Motor neuron (in vitro differentiated cells): ENCODE measurements at regions not wholly inside any gene's neighbourhood (a gene's known extent, or its start where the extent isn't known, plus 50 kb on each side); places are given as distances from the start of the nearest gene placed in this dataset.
A peak's percentile ranks its signal among the peaks of the same experiment; 100 is the strongest.

Experiments
- ATAC-seq, 8 experiments: fragments of 200-7000 bp; cut with Tn5 transposase; replicated peaks in 6 of 8; 2 replicates each; pipeline ENCODE4 v1.8.0; 2021; ENCODE audit warnings: mild to moderate bottlenecking in 8 of 8, moderate library complexity in 8 of 8
- H3K27ac ChIP-seq, 2 donors: fragments of 250-450 bp; sonication (Bioruptor Pico); 2 replicates each; pipeline ENCODE4 v1.9.0; 2021; ENCODE audit warnings: antibody characterized with exemption in 2 of 2, mild to moderate bottlenecking in 2 of 2, moderate library complexity in 1 of 2
- H3K4me1 ChIP-seq, 2 donors: fragments of 250-450 bp; sonication (Bioruptor Pico); replicated peaks in 1 of 2; 2 replicates each; pipeline ENCODE4 v1.6.1; 2021; ENCODE audit warnings: antibody characterized with exemption in 2 of 2, mild to moderate bottlenecking in 2 of 2, moderate library complexity in 1 of 2
- H3K4me3 ChIP-seq, 5 donors: fragments of 250-450 bp; sonication (Bioruptor Pico); 2 replicates each; pipeline ENCODE4 v1.9.0; 2021; ENCODE audit warnings: antibody characterized with exemption in 5 of 5, mild to moderate bottlenecking in 5 of 5, moderate library complexity in 4 of 5
- WGBS, 10 experiments: fragments of 450-650 bp; shearing (Covaris generic); methylation state at CpG; one replicate each; pipeline ENCODE4 v1.0.0; 2022; 5-methylcytosine and 5-hydroxymethylcytosine counted together
- in situ Hi-C, 9 experiments: fragments of 400-800 bp; cut with MboI; loops; one replicate each; pipeline ENCODE4 v1.15.0; 2021; ENCODE audit warnings: low sequenced_read_pairs in 9 of 9, low pct_unique_long_range_greater_than_20kb in 2 of 9; ENCODE audit not compliant: unreplicated experiment in 9 of 9

- in situ Hi-C loops, result no loop called here
- Histone ChIP-seq H3K4me1 (peaks cover 0 to 4% of the 10 kb centered on the region in 2 donors), H3K4me3 (no peak overlapping the region), H3K27ac (no peak overlapping the region)
- WGBS, 10 experiments, result 57 to 97% (median 88%) methylated on average over 1 to 9 of the region's 9 CpGs
- ATAC-seq, result no peak
Observed at GRCh38 chr9:107875571-107875980, 386.0 kb upstream of the KLF4 start.

GRCh38 chr9:107874591-107875369 is 385.2 kb upstream of the KLF4 start:
- Histone ChIP-seq H3K27ac (no peak overlapping the region), H3K4me3 (no peak overlapping the region), H3K4me1 (peaks cover 0 to 4% of the 10 kb centered on the region in 2 donors)
- ATAC-seq, result no peak
- in situ Hi-C loops, result no loop called here
- WGBS, 10 experiments, result 40 to 98% (median 72%) methylated on average over 1 to 9 of the region's 14 CpGs

- Histone ChIP-seq H3K4me3 (no peak overlapping the region), H3K27ac (no peak overlapping the region), H3K4me1 (peaks cover 0 to 4% of the 10 kb centered on the region in 2 donors)
- WGBS, 10 experiments, result 92 to 100% (median 100%) methylated on average over 1 to 3 of the region's 3 CpGs; no CpG with 5 or more reads in 3 of the 10 experiments
- in situ Hi-C loops, result no loop called here
- ATAC-seq, result no peak
Observed at GRCh38 chr9:107874137-107874536, 384.6 kb upstream of the KLF4 start.

GRCh38 chr9:107872457-107873192 is 383.1 kb upstream of the KLF4 start:
- Histone ChIP-seq H3K4me1 (peaks cover 0 to 4% of the 10 kb centered on the region in 2 donors), H3K27ac (no peak overlapping the region), H3K4me3 (no peak overlapping the region)
- ATAC-seq, result no peak
- 21 to 100% (median 50%) methylated on average over 1 to 3 of the region's 3 CpGs; no CpG with 5 or more reads in 3 of the 10 experiments for WGBS, 10 experiments
- in situ Hi-C loops, result no loop called here

GRCh38 chr9:107870927-107871680 is 381.5 kb upstream of the KLF4 start:
- 62 to 97% (median 90%) methylated on average over 3 of the region's 3 CpGs; no CpG with 5 or more reads in 1 of the 10 experiments for WGBS, 10 experiments
- H3K4me3 ChIP-seq, result no peak overlapping the region
- in situ Hi-C loops, result no loop called here
- ATAC-seq, result peak in 2 of 8 experiments; percentile 23 to 41
- no peak overlapping the region for H3K27ac ChIP-seq
- H3K4me1 ChIP-seq, result peaks cover 0 to 4% of the 10 kb centered on the region in 2 donors

GRCh38 chr9:107870221-107870620 is 380.7 kb upstream of the KLF4 start:
- ATAC-seq, result no peak
- WGBS, 10 experiments, result 36 to 89% (median 63%) methylated on average over 2 to 6 of the region's 6 CpGs; no CpG with 5 or more reads in 1 of the 10 experiments
- in situ Hi-C loops, result no loop called here
- no peak overlapping the region for H3K27ac ChIP-seq
- H3K4me1 ChIP-seq, result peaks cover 0 to 4% of the 10 kb centered on the region in 2 donors
- no peak overlapping the region for H3K4me3 ChIP-seq

- no peak overlapping the region for H3K27ac ChIP-seq
- H3K4me3 ChIP-seq, result no peak overlapping the region
- in situ Hi-C loops, result no loop called here
- ATAC-seq, result no peak
- H3K4me1 ChIP-seq, result peaks cover 0 to 4% of the 10 kb centered on the region in 2 donors
- WGBS, 10 experiments, result 33 to 90% (median 72%) methylated on average over 1 to 3 of the region's 3 CpGs; no CpG with 5 or more reads in 2 of the 10 experiments
Observed at GRCh38 chr9:107869111-107869510, 379.5 kb upstream of the KLF4 start.

GRCh38 chr9:107868186-107868585 is 378.6 kb upstream of the KLF4 start:
- Histone ChIP-seq H3K4me1 (peaks cover 0 to 4% of the 10 kb centered on the region in 2 donors), H3K27ac (no peak overlapping the region), H3K4me3 (no peak overlapping the region)
- in situ Hi-C loops, result no loop called here
- no peak for ATAC-seq

GRCh38 chr9:107867738-107868137 is 378.2 kb upstream of the KLF4 start:
- ATAC-seq, result no peak
- 70 to 100% (median 90%) methylated on average over 1 to 5 of the region's 5 CpGs; no CpG with 5 or more reads in 1 of the 10 experiments for WGBS, 10 experiments
- Histone ChIP-seq H3K4me3 (no peak overlapping the region), H3K27ac (no peak overlapping the region), H3K4me1 (peaks cover 0 to 3% of the 10 kb centered on the region in 2 donors)
- in situ Hi-C loops, result no loop called here

GRCh38 chr9:107866711-107867311 is 377.2 kb upstream of the KLF4 start:
- no peaks in the 10 kb centered on the region for H3K4me1 ChIP-seq
- in situ Hi-C loops, result no loop called here
- H3K4me3 ChIP-seq, result no peak overlapping the region
- H3K27ac ChIP-seq, result no peak overlapping the region
- ATAC-seq, result no peak

GRCh38 chr9:107863396-107863795 is 373.8 kb upstream of the KLF4 start:
- Histone ChIP-seq H3K27ac (no peak overlapping the region), H3K4me1 (no peaks in the 10 kb centered on the region), H3K4me3 (no peak overlapping the region)
- no peak for ATAC-seq
- 17 to 79% (median 50%) methylated on average over 1 to 4 of the region's 4 CpGs; no CpG with 5 or more reads in 3 of the 10 experiments for WGBS, 10 experiments
- in situ Hi-C loops, result no loop called here

- 0 to 100% (median 72%) methylated on average over 1 of the region's 1 CpG; no CpG with 5 or more reads in 2 of the 10 experiments for WGBS, 10 experiments
- ATAC-seq, result no peak
- Histone ChIP-seq H3K4me1 (no peaks in the 10 kb centered on the region), H3K4me3 (no peak overlapping the region), H3K27ac (no peak overlapping the region)
- in situ Hi-C loops, result no loop called here
Observed at GRCh38 chr9:107862881-107863280, 373.3 kb upstream of the KLF4 start.

- no peaks in the 10 kb centered on the region for H3K4me1 ChIP-seq
- H3K4me3 ChIP-seq, result no peak overlapping the region
- in situ Hi-C loops, result no loop called here
- WGBS, 10 experiments, result 20 to 100% (median 63%) methylated on average over 1 of the region's 1 CpG; no CpG with 5 or more reads in 5 of the 10 experiments
- H3K27ac ChIP-seq, result no peak overlapping the region
- no peak for ATAC-seq
Observed at GRCh38 chr9:107862323-107862722, 372.8 kb upstream of the KLF4 start.
